HepG2 (cell line): ENCODE measurements at regions not wholly inside any gene's neighbourhood (a gene's known extent, or its start where the extent isn't known, plus 50 kb on each side); places are given as distances from the start of the nearest gene placed in this dataset.

Experiments used
- ATAC-seq: fragments of 200-7000 bp; cut with Tn5 transposase; 3 replicates; pipeline ENCODE4 v1.9.1; 2020; ENCODE audit warnings: mild to moderate bottlenecking, moderate library complexity
- BruUV-seq: library from RNA; stranded (reverse); fragments of 400-500 nt; replicated peaks from 2 replicates; lab custom pipeline; 2021; lab: Mats Ljungman, UMichigan
- CTCF ChIA-PET: fragments of 300-600 bp; formaldehyde crosslinking; extraction: SDS; loops from one replicate; lab custom pipeline; 2021; ENCODE audit warnings: low total read pairs, inconsistent platforms, low intra/inter-chr PET ratio; lab: Yijun Ruan, JAX
- POLR2A ChIA-PET: fragments of 350-600 bp; sonication (Branson Sonifier 250); formaldehyde crosslinking; loops from one replicate; lab custom pipeline; 2020; ENCODE audit warnings: antibody characterized with exemption, inconsistent platforms; lab: Yijun Ruan, JAX
- DNase-seq: peaks from one replicate; pipeline ENCODE4 v3.0.0-alpha.2; 2015; ENCODE audit warnings: low spot score
- FAIRE-seq: peaks from 3 replicates; lab custom pipeline; 2011; peaks lifted over from hg19 to GRCh38; lab: Jason Lieb, UNC
- H2AFZ ChIP-seq: one replicate; pipeline ENCODE4 v1.6.1; 2011; ENCODE audit warnings: low read length, inconsistent platforms
- H3K27ac ChIP-seq: fragments of 300-600 bp; 3 replicates; pipeline ENCODE4 v1.8.0; 2011; ENCODE audit warnings: mixed run types, mild to moderate bottlenecking, mixed read lengths, low read length, inconsistent platforms; ENCODE audit not compliant: insufficient read depth; ENCODE audit errors: extremely low read length
- H3K27me3 ChIP-seq, 2 experiments: fragments of 200-600 bp in 1 of 2; 2 replicates in 1 of 2; 3 replicates in 1 of 2; pipeline versions ENCODE4 v1.6.0 to v1.8.0; 2011; ENCODE audit warnings: low read length in 2 of 2, mild to moderate bottlenecking in 2 of 2, moderate library complexity in 2 of 2, inconsistent platforms in 1 of 2; ENCODE audit not compliant: insufficient read depth in 2 of 2, control insufficient read depth in 1 of 2
- H3K36me3 ChIP-seq, 2 experiments: fragments of 200-600 bp in 1 of 2; replicated peaks in 1 of 2; 2 replicates in 1 of 2; 3 replicates in 1 of 2; pipeline versions ENCODE4 v1.5.1 to v1.8.0; 2011; ENCODE audit warnings: low read length in 2 of 2, inconsistent platforms in 1 of 2; ENCODE audit not compliant: insufficient read depth in 2 of 2, control insufficient read depth in 1 of 2
- H3K4me1 ChIP-seq: 2 replicates; pipeline ENCODE4 v1.5.1; 2012; ENCODE audit warnings: low read length, inconsistent platforms; ENCODE audit not compliant: insufficient read depth
- H3K4me2 ChIP-seq: 2 replicates; pipeline ENCODE4 v1.6.0; 2011; ENCODE audit warnings: low read depth, low read length, inconsistent platforms
- H3K4me3 ChIP-seq, 3 experiments: fragments of 200-600 bp in 1 of 3; sonication (generic), shearing (Covaris generic) in 1 of 3; replicated peaks in 1 of 3; 2 replicates each; pipeline ENCODE4 v1.5.1; 2011 to 2016; ENCODE audit warnings: low read length in 3 of 3, inconsistent platforms in 2 of 3, low read depth in 2 of 3, mild to moderate bottlenecking in 2 of 3, control low read depth in 1 of 3, mixed read lengths in 1 of 3; ENCODE audit not compliant: insufficient read depth in 1 of 3
- H3K79me2 ChIP-seq: one replicate; pipeline ENCODE4 v1.6.1; 2011; ENCODE audit warnings: low read length, inconsistent platforms; ENCODE audit not compliant: insufficient read depth
- H3K9ac ChIP-seq: 2 replicates; pipeline ENCODE4 v1.6.0; 2011; ENCODE audit warnings: mild to moderate bottlenecking, low read depth, low read length, inconsistent platforms; ENCODE audit not compliant: insufficient read depth
- H3K9me3 ChIP-seq: 2 replicates; pipeline ENCODE4 v1.5.1; 2012; ENCODE audit warnings: mild to moderate bottlenecking, low read length
- H4K20me1 ChIP-seq: 2 replicates; pipeline ENCODE4 v1.6.0; 2011; ENCODE audit warnings: inconsistent platforms, mild to moderate bottlenecking, low read length, moderate library complexity; ENCODE audit not compliant: insufficient read depth
- ARNTL ChIP-seq: sonication (generic); formaldehyde crosslinking; IDR thresholded peaks from 2 replicates; pipeline ENCODE4 v1.4.0; 2020; ENCODE audit warnings: mild to moderate bottlenecking, missing genetic modification reagents
- BHLHE40 ChIP-seq: IDR thresholded peaks from 2 replicates; pipeline ENCODE4 v1.6.1; 2011; ENCODE audit warnings: low read length, improper control_type of control experiment
- MED1 ChIP-seq: sonication (generic); formaldehyde crosslinking; IDR thresholded peaks from 2 replicates; pipeline ENCODE4 v1.4.0; 2020; ENCODE audit warnings: missing genetic modification reagents
- PBX3 ChIP-seq: sonication (generic); formaldehyde crosslinking; IDR thresholded peaks from 2 replicates; pipeline ENCODE4 v1.8.1; 2023; ENCODE audit warnings: missing genetic modification reagents, inconsistent platforms, borderline replicate concordance
- ZC3H13 ChIP-seq: sonication (generic); formaldehyde crosslinking; IDR thresholded peaks from 2 replicates; pipeline ENCODE4 v1.8.1; 2023; ENCODE audit warnings: mild to moderate bottlenecking, missing genetic modification reagents, moderate library complexity
- ZNF232 ChIP-seq: sonication (generic); formaldehyde crosslinking; IDR thresholded peaks from 2 replicates; pipeline ENCODE4 v1.4.0; 2020; ENCODE audit warnings: missing genetic modification reagents, borderline replicate concordance
- ZNF562 ChIP-seq: sonication (generic); formaldehyde crosslinking; IDR thresholded peaks from 2 replicates; pipeline ENCODE4 v1.8.0; 2022; ENCODE audit warnings: missing genetic modification reagents, borderline replicate concordance
- WGBS: methylation state at CpG from one replicate; pipeline ENCODE4 v1.1.6; 2017; ENCODE audit warnings: low lambda C conversion rate; 5-methylcytosine and 5-hydroxymethylcytosine counted together
- in situ Hi-C: cut with HindIII; loops from 2 replicates; pipeline ENCODE4 v1.10.0; 2017; ENCODE audit warnings: low pct_unique_long_range_greater_than_20kb; ENCODE audit not compliant: extremely low pct_ligation_motif_present
- intact Hi-C: fragments of 100-400 bp; cut with micrococcal nuclease; formaldehyde crosslinking; loops from one replicate; pipeline ENCODE4 v1.10.0; 2022; ENCODE audit not compliant: unreplicated experiment
- TF ChIP-seq, protein P1 (sequence below): IDR thresholded peaks from 2 replicates; pipeline ENCODE4 v1.6.1; 2016; ENCODE audit warnings: missing genetic modification reagents, missing compliant biosample characterization
- TF ChIP-seq, protein P2 (sequence below): sonication (generic); formaldehyde crosslinking; IDR thresholded peaks from 2 replicates; pipeline ENCODE4 v1.5.0; 2020; ENCODE audit warnings: missing genetic modification reagents

GRCh38 chr2:239640210-239640609, 239.4 kb upstream of the HDAC4 start:
- Histone ChIP-seq H3K4me3 (no peak overlapping the region), H3K4me1 (no peaks in the 10 kb centered on the region), H3K27me3 (peaks cover 0 to 7% of the 10 kb centered on the region in 2 experiments; a peak in 1 of 5 replicates), H4K20me1 (no peaks in the 10 kb centered on the region), H3K9ac (no peak overlapping the region), H3K27ac (no peak overlapping the region), H2AFZ (no peak overlapping the region), H3K36me3 (no peaks in the 10 kb centered on the region), H3K4me2 (no peak overlapping the region), H3K9me3 (peaks cover 19% of the 10 kb centered on the region), H3K79me2 (no peaks in the 10 kb centered on the region)
- no peak for TF ChIP-seq ZNF562 (CRISPR knock-in tag)
- no peak for TF ChIP-seq ZNF232 (CRISPR knock-in tag)
- TF ChIP-seq, protein P1, sequence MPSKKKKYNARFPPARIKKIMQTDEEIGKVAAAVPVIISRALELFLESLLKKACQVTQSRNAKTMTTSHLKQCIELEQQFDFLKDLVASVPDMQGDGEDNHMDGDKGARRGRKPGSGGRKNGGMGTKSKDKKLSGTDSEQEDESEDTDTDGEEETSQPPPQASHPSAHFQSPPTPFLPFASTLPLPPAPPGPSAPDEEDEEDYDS = no peak
- no peak for TF ChIP-seq ARNTL
- no peak for TF ChIP-seq MED1 (CRISPR knock-in tag)
- no peak for TF ChIP-seq PBX3 (CRISPR knock-in tag)
- no peak for TF ChIP-seq ZC3H13 (CRISPR knock-in tag)
- TF ChIP-seq BHLHE40 = no peak
- TF ChIP-seq, protein P2, sequence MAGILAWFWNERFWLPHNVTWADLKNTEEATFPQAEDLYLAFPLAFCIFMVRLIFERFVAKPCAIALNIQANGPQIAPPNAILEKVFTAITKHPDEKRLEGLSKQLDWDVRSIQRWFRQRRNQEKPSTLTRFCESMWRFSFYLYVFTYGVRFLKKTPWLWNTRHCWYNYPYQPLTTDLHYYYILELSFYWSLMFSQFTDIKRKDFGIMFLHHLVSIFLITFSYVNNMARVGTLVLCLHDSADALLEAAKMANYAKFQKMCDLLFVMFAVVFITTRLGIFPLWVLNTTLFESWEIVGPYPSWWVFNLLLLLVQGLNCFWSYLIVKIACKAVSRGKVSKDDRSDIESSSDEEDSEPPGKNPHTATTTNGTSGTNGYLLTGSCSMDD (CRISPR knock-in tag) = no peak
- POLR2A ChIA-PET = no interaction called here
- no TSS peak for BruUV-seq
- intact Hi-C loops (no loop called here), in situ Hi-C loops (no loop called here)
- FAIRE-seq = no peak
- ATAC-seq = no peak
- 2% methylated on average over 3 of the region's 5 CpGs for WGBS
- DNase-seq = no peak
- CTCF ChIA-PET = no interaction called here
